ENCODE measurements at regions not wholly inside any gene's neighbourhood (a gene's known extent, or its start where the extent isn't known, plus 50 kb on each side); places are given as distances from the start of the nearest gene placed in this dataset.
"Not testable (repeated sequence)": the region's sequence is repeated elsewhere in the genome, so short reads cannot be mapped to it uniquely, and the experiment has no call there.

DNA sequence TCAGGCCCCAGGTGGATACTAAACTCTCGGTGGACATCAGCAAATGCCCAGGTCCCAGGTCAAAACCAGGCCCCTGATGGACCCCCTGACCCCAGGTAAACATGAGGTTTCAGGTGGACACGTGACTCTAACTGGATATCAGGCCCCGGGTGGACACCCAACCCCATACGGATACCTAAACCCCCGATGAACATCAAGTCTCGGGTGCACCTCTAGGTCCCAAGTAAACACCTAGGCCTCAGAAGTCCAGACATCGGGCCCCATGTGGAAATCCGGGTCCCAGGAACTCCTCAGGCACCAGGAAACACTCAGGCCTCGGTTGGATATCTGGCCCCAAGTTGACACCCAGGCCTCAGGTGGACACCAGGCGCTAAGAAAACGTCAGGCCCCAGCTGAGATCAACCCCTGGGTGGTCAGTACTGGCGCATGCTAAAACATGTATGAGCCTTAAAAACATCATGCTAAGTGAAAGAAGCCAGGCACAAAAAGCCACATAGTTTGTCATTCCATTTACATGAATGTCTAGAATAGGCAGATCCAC is 54.4 kb upstream of the SEPTIN5 start:
- no peak for DNase-seq (ENCODE audit: low spot score)
- H3K4me1 ChIP-seq (ENCODE audit: insufficient read depth, low read length, poor library complexity, severe bottlenecking), result no peaks in the 10 kb centered on the region
- H3K9me2 ChIP-seq (ENCODE audit: insufficient read depth, low read length), result no peaks in the 10 kb centered on the region
- H2AFZ ChIP-seq (ENCODE audit: low read length), result no peak overlapping the region
- no TSS peak for BruUV-seq (replicated peaks)
- CTCF ChIA-PET (ENCODE audit: unreplicated experiment), result no interaction called here
- no peak overlapping the region for H3K27ac ChIP-seq (ENCODE audit: low read depth, low read length, poor library complexity, severe bottlenecking)
- no peaks in the 10 kb centered on the region for H3K79me2 ChIP-seq (ENCODE audit: insufficient read depth, low read depth, low read length)
- H3K4me3 ChIP-seq (ENCODE audit: low read depth, low read length, poor library complexity, severe bottlenecking), result no peak overlapping the region
- intact Hi-C loops (cut with micrococcal nuclease; ENCODE audit: unreplicated experiment), result no loop called here
- POLR2A ChIA-PET, result no interaction called here
- no peaks in the 10 kb centered on the region for H3K36me3 ChIP-seq (ENCODE audit: insufficient read depth, low read length)
- H3K9me3 ChIP-seq (ENCODE audit: low read length), result no peaks in the 10 kb centered on the region
- no peak overlapping the region for H3K4me2 ChIP-seq (ENCODE audit: low read length)
- TF ChIP-seq, protein P1, sequence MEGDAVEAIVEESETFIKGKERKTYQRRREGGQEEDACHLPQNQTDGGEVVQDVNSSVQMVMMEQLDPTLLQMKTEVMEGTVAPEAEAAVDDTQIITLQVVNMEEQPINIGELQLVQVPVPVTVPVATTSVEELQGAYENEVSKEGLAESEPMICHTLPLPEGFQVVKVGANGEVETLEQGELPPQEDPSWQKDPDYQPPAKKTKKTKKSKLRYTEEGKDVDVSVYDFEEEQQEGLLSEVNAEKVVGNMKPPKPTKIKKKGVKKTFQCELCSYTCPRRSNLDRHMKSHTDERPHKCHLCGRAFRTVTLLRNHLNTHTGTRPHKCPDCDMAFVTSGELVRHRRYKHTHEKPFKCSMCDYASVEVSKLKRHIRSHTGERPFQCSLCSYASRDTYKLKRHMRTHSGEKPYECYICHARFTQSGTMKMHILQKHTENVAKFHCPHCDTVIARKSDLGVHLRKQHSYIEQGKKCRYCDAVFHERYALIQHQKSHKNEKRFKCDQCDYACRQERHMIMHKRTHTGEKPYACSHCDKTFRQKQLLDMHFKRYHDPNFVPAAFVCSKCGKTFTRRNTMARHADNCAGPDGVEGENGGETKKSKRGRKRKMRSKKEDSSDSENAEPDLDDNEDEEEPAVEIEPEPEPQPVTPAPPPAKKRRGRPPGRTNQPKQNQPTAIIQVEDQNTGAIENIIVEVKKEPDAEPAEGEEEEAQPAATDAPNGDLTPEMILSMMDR (conservative IDR thresholded peaks at IDR 0.05; ENCODE audit: low read length), result no peak
- TF ChIP-seq EZH2phosphoT487 (IDR thresholded peaks at IDR 0.05; ENCODE audit: borderline replicate concordance, low read depth, low read length), result no peak
- H4K20me1 ChIP-seq (ENCODE audit: insufficient read depth, low read length), result no peaks in the 10 kb centered on the region

DNA sequence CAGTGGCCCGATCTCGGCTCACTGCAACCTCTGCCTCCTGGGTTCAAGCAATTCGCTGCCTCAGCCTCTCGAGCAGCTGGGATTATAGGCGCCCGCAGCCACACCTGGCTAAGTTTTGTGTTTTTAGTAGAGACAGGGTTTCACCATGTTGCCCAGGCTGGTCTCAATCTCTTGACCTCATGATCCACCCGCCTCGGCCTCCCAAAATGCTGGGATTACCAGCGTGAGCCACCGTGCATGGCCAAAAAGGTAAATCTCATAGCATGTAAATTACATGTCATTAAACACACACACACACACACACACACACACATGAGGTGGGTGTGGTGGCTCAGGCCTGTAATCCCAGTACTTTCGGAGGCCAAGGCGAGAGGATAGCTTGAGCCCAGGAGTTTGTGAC is 53.7 kb upstream of the SEPTIN5 start:
- POLR2A ChIA-PET, result interaction anchor here (0.7 kb wide), 1 partner anchor 14 kb away, joined by 3 read pairs; no protein-coding TSS in a partner anchor
- H3K4me1 ChIP-seq (ENCODE audit: insufficient read depth, low read length, poor library complexity, severe bottlenecking); H3K79me2 ChIP-seq (ENCODE audit: insufficient read depth, low read depth, low read length); H3K27ac ChIP-seq (ENCODE audit: low read depth, low read length, poor library complexity, severe bottlenecking); H3K9me3 ChIP-seq (ENCODE audit: low read length); H2AFZ ChIP-seq (ENCODE audit: low read length); BruUV-seq (replicated peaks); H3K9me2 ChIP-seq (ENCODE audit: insufficient read depth, low read length); H3K4me3 ChIP-seq (ENCODE audit: low read depth, low read length, poor library complexity, severe bottlenecking); H4K20me1 ChIP-seq (ENCODE audit: insufficient read depth, low read length); H3K4me2 ChIP-seq (ENCODE audit: low read length); DNase-seq (ENCODE audit: low spot score); intact Hi-C loops (cut with micrococcal nuclease; ENCODE audit: unreplicated experiment); H3K36me3 ChIP-seq (ENCODE audit: insufficient read depth, low read length); CTCF ChIA-PET (ENCODE audit: unreplicated experiment): not testable (repeated sequence)

DNA sequence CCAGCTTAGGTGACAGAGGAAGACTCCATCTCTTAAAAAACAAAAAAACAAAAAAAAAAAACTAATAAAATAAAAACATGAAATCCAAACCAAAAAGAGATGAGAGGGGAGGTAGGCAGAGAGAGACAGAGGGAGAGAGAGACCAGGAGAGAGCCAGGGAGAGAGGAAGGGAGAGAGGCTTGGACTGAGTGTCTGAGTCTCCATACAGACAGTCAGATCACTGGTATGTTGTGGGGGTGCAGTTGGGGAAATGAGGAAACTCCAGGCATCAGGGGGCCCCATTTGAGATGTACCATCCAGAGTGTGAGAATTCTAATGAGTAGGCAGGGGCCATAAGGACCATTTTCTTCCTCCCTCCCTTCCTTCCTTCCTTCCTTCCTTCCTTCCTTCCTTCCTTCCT is 53.1 kb upstream of the SEPTIN5 start:
- CTCF ChIA-PET (ENCODE audit: unreplicated experiment), result no interaction called here
- Histone ChIP-seq H3K9me3 (ENCODE audit: low read length) (no peaks in the 10 kb centered on the region), H3K9me2 (ENCODE audit: insufficient read depth, low read length) (no peaks in the 10 kb centered on the region), H3K4me1 (ENCODE audit: insufficient read depth, low read length, poor library complexity, severe bottlenecking) (no peaks in the 10 kb centered on the region), H2AFZ (ENCODE audit: low read length) (no peak overlapping the region), H3K27ac (ENCODE audit: low read depth, low read length, poor library complexity, severe bottlenecking) (no peak overlapping the region), H4K20me1 (ENCODE audit: insufficient read depth, low read length) (no peaks in the 10 kb centered on the region), H3K4me2 (ENCODE audit: low read length) (no peak overlapping the region), H3K79me2 (ENCODE audit: insufficient read depth, low read depth, low read length) (no peaks in the 10 kb centered on the region), H3K4me3 (ENCODE audit: low read depth, low read length, poor library complexity, severe bottlenecking) (no peak overlapping the region), H3K36me3 (ENCODE audit: insufficient read depth, low read length) (no peaks in the 10 kb centered on the region)
- TF ChIP-seq, protein P1 (conservative IDR thresholded peaks at IDR 0.05; ENCODE audit: low read length), result no peak
- no peak for TF ChIP-seq EZH2phosphoT487 (IDR thresholded peaks at IDR 0.05; ENCODE audit: borderline replicate concordance, low read depth, low read length)
- intact Hi-C loops (cut with micrococcal nuclease; ENCODE audit: unreplicated experiment), result no loop called here
- BruUV-seq (replicated peaks), result no TSS peak
- no peak for DNase-seq (ENCODE audit: low spot score)
- POLR2A ChIA-PET, result interaction anchor here (0.6 to 0.7 kb wide), 3 partner anchors 14 to 238 kb away, joined by 3 to 10 read pairs (median 3); no protein-coding TSS in a partner anchor

DNA sequence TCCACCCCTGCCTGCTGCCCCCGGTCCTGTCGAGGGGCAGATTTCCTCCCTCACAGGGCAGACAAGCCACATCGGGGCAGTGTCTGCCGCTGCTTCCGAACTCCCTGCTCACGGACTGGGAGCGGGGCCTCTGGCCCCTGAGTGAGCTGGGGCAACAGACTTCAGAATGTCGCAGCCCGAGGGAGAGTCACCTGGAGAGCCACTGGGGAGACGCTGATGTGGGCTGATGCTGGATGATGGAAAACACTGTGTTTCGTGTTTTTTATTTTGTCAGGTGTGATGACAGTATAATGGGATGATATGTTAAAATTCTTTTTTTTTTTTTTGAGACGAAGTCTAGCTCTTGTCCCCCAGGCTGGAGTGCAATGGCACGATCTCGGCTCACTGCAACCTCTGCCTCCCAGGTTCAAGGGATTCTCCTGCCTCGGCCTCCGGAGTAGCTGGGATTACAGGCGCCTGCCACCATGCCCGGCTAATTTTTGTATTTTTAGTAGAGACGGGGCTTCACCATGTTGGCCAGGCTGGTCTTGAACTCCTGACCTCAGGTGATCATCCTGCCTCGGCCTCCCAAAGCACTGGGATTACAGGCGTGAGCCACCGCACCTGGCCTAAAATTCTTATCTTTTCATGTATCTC is 52.1 kb upstream of the SEPTIN5 start:
- H3K4me2 ChIP-seq (ENCODE audit: low read length); H3K4me3 ChIP-seq (ENCODE audit: low read depth, low read length, poor library complexity, severe bottlenecking); DNase-seq (ENCODE audit: low spot score); H3K4me1 ChIP-seq (ENCODE audit: insufficient read depth, low read length, poor library complexity, severe bottlenecking); H3K36me3 ChIP-seq (ENCODE audit: insufficient read depth, low read length); H3K9me2 ChIP-seq (ENCODE audit: insufficient read depth, low read length); H3K9me3 ChIP-seq (ENCODE audit: low read length); intact Hi-C loops (cut with micrococcal nuclease; ENCODE audit: unreplicated experiment); H3K27ac ChIP-seq (ENCODE audit: low read depth, low read length, poor library complexity, severe bottlenecking); H4K20me1 ChIP-seq (ENCODE audit: insufficient read depth, low read length); H3K79me2 ChIP-seq (ENCODE audit: insufficient read depth, low read depth, low read length); CTCF ChIA-PET (ENCODE audit: unreplicated experiment); H2AFZ ChIP-seq (ENCODE audit: low read length); BruUV-seq (replicated peaks): not testable (repeated sequence)
- POLR2A ChIA-PET, result interaction anchor here (0.6 to 0.7 kb wide), 3 partner anchors 11 to 239 kb away, joined by 3 to 10 read pairs (median 4); no protein-coding TSS in a partner anchor

Measured in OCI-LY7 (cell line).